OCI-LY7 (cell line): ENCODE measurements at regions not wholly inside any gene's neighbourhood (a gene's known extent, or its start where the extent isn't known, plus 50 kb on each side); places are given as distances from the start of the nearest gene placed in this dataset.

Source experiments
- BruUV-seq: library from RNA; stranded (reverse); fragments of 400-500 nt; replicated peaks from 2 replicates; lab custom pipeline; 2021; lab: Mats Ljungman, UMichigan
- CTCF ChIA-PET: fragments of 300-600 bp; sonication (Branson Sonifier 250); formaldehyde crosslinking; loops from one replicate; lab custom pipeline; 2022; ENCODE audit warnings: antibody characterized with exemption; ENCODE audit not compliant: unreplicated experiment; lab: Charles Lee
- POLR2A ChIA-PET: fragments of 300-600 bp; sonication (Branson Sonifier 250); formaldehyde crosslinking; loops from one replicate; lab custom pipeline; 2022; ENCODE audit warnings: antibody characterized with exemption; lab: Charles Lee
- DNase-seq: peaks from one replicate; pipeline ENCODE4 v3.0.0-alpha.2; 2015; ENCODE audit warnings: low spot score
- H2AFZ ChIP-seq: fragments of 200-600 bp; sonication (generic), shearing (Covaris generic); 2 replicates; pipeline ENCODE4 v1.6.1; 2014; ENCODE audit warnings: mild to moderate bottlenecking, antibody characterized with exemption, low read length, moderate library complexity
- H3K27ac ChIP-seq: fragments of 200-600 bp; sonication (generic); 2 replicates; pipeline ENCODE4 v1.5.1; 2014; ENCODE audit warnings: mixed run types, low read depth, mild to moderate bottlenecking, moderate library complexity, low read length, inconsistent platforms; ENCODE audit not compliant: poor library complexity, severe bottlenecking
- H3K36me3 ChIP-seq: fragments of 200-600 bp; sonication (generic); 2 replicates; pipeline ENCODE4 v1.6.1; 2014; ENCODE audit warnings: mild to moderate bottlenecking, antibody characterized with exemption, low read length, moderate library complexity, mixed read lengths; ENCODE audit not compliant: insufficient read depth
- H3K4me1 ChIP-seq: fragments of 200-600 bp; sonication (generic); 2 replicates; pipeline ENCODE4 v1.5.1; 2014; ENCODE audit warnings: mild to moderate bottlenecking, low read length; ENCODE audit not compliant: insufficient read depth, poor library complexity, severe bottlenecking
- H3K4me2 ChIP-seq: fragments of 200-600 bp; sonication (generic); 2 replicates; pipeline ENCODE4 v1.6.1; 2014; ENCODE audit warnings: mild to moderate bottlenecking, low read length
- H3K4me3 ChIP-seq: fragments of 200-600 bp; sonication (generic); 2 replicates; pipeline ENCODE4 v1.5.1; 2014; ENCODE audit warnings: mild to moderate bottlenecking, low read depth, low read length; ENCODE audit not compliant: poor library complexity, severe bottlenecking
- H3K79me2 ChIP-seq: fragments of 200-600 bp; sonication (generic); 2 replicates; pipeline ENCODE4 v1.6.1; 2016; ENCODE audit warnings: low read depth, mild to moderate bottlenecking, low read length, moderate library complexity, mixed read lengths; ENCODE audit not compliant: insufficient read depth
- H3K9me2 ChIP-seq: fragments of 200-600 bp; sonication (generic); 2 replicates; pipeline ENCODE4 v1.6.1; 2016; ENCODE audit warnings: mild to moderate bottlenecking, low read length, mixed read lengths; ENCODE audit not compliant: insufficient read depth
- H3K9me3 ChIP-seq: fragments of 200-600 bp; sonication (generic); 2 replicates; pipeline ENCODE4 v1.6.1; 2014; ENCODE audit warnings: mild to moderate bottlenecking, mixed run types, low read length, mixed read lengths
- H4K20me1 ChIP-seq: fragments of 200-600 bp; sonication (generic); 2 replicates; pipeline ENCODE4 v1.6.1; 2014; ENCODE audit warnings: mild to moderate bottlenecking, antibody characterized with exemption, low read length, moderate library complexity, mixed read lengths; ENCODE audit not compliant: insufficient read depth
- EZH2phosphoT487 ChIP-seq: fragments of 200-600 bp; sonication (generic); IDR thresholded peaks from 2 replicates; pipeline ENCODE4 v1.6.1; 2018; ENCODE audit warnings: low read depth, borderline replicate concordance, mild to moderate bottlenecking, mixed run types, antibody characterized with exemption, low read length, moderate library complexity, mixed read lengths
- intact Hi-C: fragments of 100-400 bp; cut with micrococcal nuclease; formaldehyde crosslinking; loops from one replicate; pipeline ENCODE4 v1.10.0; 2022; ENCODE audit not compliant: unreplicated experiment
- TF ChIP-seq, protein P1 (sequence below): fragments of 200-600 bp; sonication (generic); conservative IDR thresholded peaks from 2 replicates; pipeline ENCODE4 v1.5.1; 2014; ENCODE audit warnings: mild to moderate bottlenecking, antibody characterized with exemption, low read length, moderate library complexity, mixed read lengths

DNA sequence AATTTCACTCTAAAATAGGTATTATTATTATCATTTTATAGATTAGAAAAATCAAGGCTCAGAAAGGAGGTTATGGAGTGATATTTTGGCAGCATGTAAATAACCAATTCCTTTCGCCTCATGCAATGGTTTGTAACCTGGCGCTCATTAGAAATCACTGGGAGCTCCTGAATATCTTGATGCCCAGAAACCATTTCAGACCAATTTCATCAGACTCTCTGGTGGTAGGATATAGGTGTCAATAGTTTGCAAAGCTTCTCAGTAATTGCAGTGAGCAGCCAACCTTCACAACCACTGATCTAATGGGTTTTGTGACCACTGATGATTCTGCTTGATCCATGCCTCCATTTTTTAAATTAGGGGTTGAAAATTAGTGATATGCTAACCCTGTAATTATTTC, 57.8 kb upstream of the ZC3H12C start:
- ChIA-PET CTCF (no interaction called here), POLR2A (interaction anchor here (0.6 to 0.7 kb wide), 3 partner anchors 218 to 1111 kb away, joined by 3 to 6 read pairs (median 4); no protein-coding TSS in a partner anchor)

DNA sequence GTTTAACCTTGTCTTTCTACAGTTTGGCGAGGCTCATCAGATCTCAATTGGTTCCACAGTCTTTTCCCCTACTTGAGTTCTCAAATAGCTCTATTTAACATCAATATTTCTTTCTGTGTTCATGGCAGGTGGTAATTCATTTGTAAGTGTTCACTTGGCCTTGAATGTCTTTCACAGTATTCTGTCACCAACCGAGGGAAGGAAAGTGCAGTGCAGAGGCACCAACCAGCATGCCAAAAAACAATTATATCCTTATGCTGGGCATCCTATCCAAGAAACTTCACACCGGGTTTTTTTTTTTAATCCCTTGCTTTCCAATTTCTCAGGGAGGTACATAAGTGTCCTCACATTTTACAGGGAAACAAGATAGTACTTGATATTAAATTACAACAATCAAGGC, 55.0 kb upstream of the ZC3H12C start:
- no peaks in the 10 kb centered on the region for H3K79me2 ChIP-seq
- no peaks in the 10 kb centered on the region for H3K9me2 ChIP-seq
- no peak for DNase-seq
- no peak overlapping the region for H3K4me3 ChIP-seq
- no peaks in the 10 kb centered on the region for H3K36me3 ChIP-seq
- intact Hi-C loops, result no loop called here
- no peaks in the 10 kb centered on the region for H4K20me1 ChIP-seq
- peaks cover 7% of the 10 kb centered on the region; the same call in 1 of the 2 replicates for H3K9me3 ChIP-seq
- H3K4me2 ChIP-seq, result no peak overlapping the region
- H3K27ac ChIP-seq, result no peak overlapping the region
- no peaks in the 10 kb centered on the region for H3K4me1 ChIP-seq
- BruUV-seq, result no TSS peak
- ChIA-PET POLR2A (no interaction called here), CTCF (no interaction called here)
- no peak for TF ChIP-seq EZH2phosphoT487
- TF ChIP-seq, protein P1, sequence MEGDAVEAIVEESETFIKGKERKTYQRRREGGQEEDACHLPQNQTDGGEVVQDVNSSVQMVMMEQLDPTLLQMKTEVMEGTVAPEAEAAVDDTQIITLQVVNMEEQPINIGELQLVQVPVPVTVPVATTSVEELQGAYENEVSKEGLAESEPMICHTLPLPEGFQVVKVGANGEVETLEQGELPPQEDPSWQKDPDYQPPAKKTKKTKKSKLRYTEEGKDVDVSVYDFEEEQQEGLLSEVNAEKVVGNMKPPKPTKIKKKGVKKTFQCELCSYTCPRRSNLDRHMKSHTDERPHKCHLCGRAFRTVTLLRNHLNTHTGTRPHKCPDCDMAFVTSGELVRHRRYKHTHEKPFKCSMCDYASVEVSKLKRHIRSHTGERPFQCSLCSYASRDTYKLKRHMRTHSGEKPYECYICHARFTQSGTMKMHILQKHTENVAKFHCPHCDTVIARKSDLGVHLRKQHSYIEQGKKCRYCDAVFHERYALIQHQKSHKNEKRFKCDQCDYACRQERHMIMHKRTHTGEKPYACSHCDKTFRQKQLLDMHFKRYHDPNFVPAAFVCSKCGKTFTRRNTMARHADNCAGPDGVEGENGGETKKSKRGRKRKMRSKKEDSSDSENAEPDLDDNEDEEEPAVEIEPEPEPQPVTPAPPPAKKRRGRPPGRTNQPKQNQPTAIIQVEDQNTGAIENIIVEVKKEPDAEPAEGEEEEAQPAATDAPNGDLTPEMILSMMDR, result no peak
- H2AFZ ChIP-seq, result no peak overlapping the region

More for the DNA sequence above, 57.8 kb upstream of the ZC3H12C start:
- Histone ChIP-seq H3K79me2 (no peaks in the 10 kb centered on the region), H2AFZ (no peak overlapping the region), H3K27ac (no peak overlapping the region), H3K36me3 (no peaks in the 10 kb centered on the region), H3K4me1 (no peaks in the 10 kb centered on the region), H3K9me2 (no peaks in the 10 kb centered on the region), H3K4me2 (no peak overlapping the region), H4K20me1 (no peaks in the 10 kb centered on the region), H3K9me3 (peaks cover 4% of the 10 kb centered on the region; the same call in 1 of the 2 replicates), H3K4me3 (no peak overlapping the region)
- TF ChIP-seq, protein P1, result no peak
- TF ChIP-seq EZH2phosphoT487, result no peak
- BruUV-seq, result no TSS peak
- DNase-seq, result no peak
- intact Hi-C loops, result no loop called here
